GM12878 (cell line): ENCODE measurements at regions not wholly inside any gene's neighbourhood (a gene's known extent, or its start where the extent isn't known, plus 50 kb on each side); places are given as distances from the start of the nearest gene placed in this dataset.

Experiments used
- ATAC-seq: fragments of 200-7000 bp; cut with Tn5 transposase; 3 replicates; pipeline ENCODE4 v1.9.1; 2020; ENCODE audit warnings: mild to moderate bottlenecking, moderate library complexity
- BruUV-seq: library from RNA; stranded (reverse); fragments of 400-500 nt; replicated peaks from 2 replicates; lab custom pipeline; 2021; lab: Mats Ljungman, UMichigan
- CTCF ChIA-PET: fragments of 300-600 bp; sonication (Branson Sonifier 250); formaldehyde crosslinking; extraction: SDS; loops from one replicate; lab custom pipeline; 2021; ENCODE audit warnings: inconsistent platforms; lab: Yijun Ruan, JAX
- POLR2A ChIA-PET: fragments of 350-600 bp; formaldehyde crosslinking; extraction: SDS; loops from one replicate; lab custom pipeline; 2021; ENCODE audit warnings: inconsistent platforms; lab: Charles Lee
- RAD21 ChIA-PET: fragments of 300-600 bp; sonication (Branson Sonifier 250); formaldehyde crosslinking; loops from one replicate; lab custom pipeline; 2023; ENCODE audit warnings: antibody characterized with exemption; ENCODE audit not compliant: unreplicated experiment; lab: Charles Lee
- SMC1A ChIA-PET: fragments of 300-600 bp; sonication (Branson Sonifier 250); formaldehyde crosslinking; loops from one replicate; lab custom pipeline; 2023; ENCODE audit not compliant: unreplicated experiment, uncharacterized antibody; lab: Charles Lee
- DNase-seq: peaks from one replicate; pipeline ENCODE4 v3.0.0-alpha.2; 2011; ENCODE audit warnings: low read depth, low spot score
- FAIRE-seq: peaks from 3 replicates; lab custom pipeline; 2011; peaks lifted over from hg19 to GRCh38; lab: Jason Lieb, UNC
- H2AFZ ChIP-seq: 2 replicates; pipeline ENCODE4 v1.6.0; 2011; ENCODE audit warnings: low read depth, low read length, control low read depth; ENCODE audit not compliant: control insufficient read depth
- H3K27ac ChIP-seq: 2 replicates; pipeline ENCODE4 v1.5.1; 2011; ENCODE audit warnings: control low read depth; ENCODE audit not compliant: control insufficient read depth, insufficient read depth
- H3K27me3 ChIP-seq, 2 experiments: replicated peaks in 1 of 2; 2 replicates each; pipeline versions ENCODE4 v1.6.0 to v1.6.1; 2011; ENCODE audit warnings: low read length in 1 of 2; ENCODE audit not compliant: control insufficient read depth in 2 of 2, insufficient read depth in 2 of 2
- H3K36me3 ChIP-seq, 2 experiments: 2 replicates each; pipeline ENCODE4 v1.5.1; 2011; ENCODE audit warnings: low read length in 1 of 2; ENCODE audit not compliant: control insufficient read depth in 2 of 2, insufficient read depth in 2 of 2
- H3K4me1 ChIP-seq: 2 replicates; pipeline ENCODE4 v1.6.1; 2011; ENCODE audit warnings: mild to moderate bottlenecking, low read length, moderate library complexity, mixed read lengths; ENCODE audit not compliant: control insufficient read depth, insufficient read depth
- H3K4me2 ChIP-seq: 2 replicates; pipeline ENCODE4 v1.6.0; 2011; ENCODE audit warnings: control low read depth; ENCODE audit not compliant: control insufficient read depth, insufficient read depth
- H3K4me3 ChIP-seq: fragments of 200-600 bp; sonication (generic); 2 replicates; pipeline ENCODE4 v1.5.1; 2016
- H3K79me2 ChIP-seq: 2 replicates; pipeline ENCODE4 v1.6.0; 2011; ENCODE audit warnings: low read length; ENCODE audit not compliant: control insufficient read depth, insufficient read depth
- H3K9ac ChIP-seq: 2 replicates; pipeline ENCODE4 v1.8.0; 2011; ENCODE audit warnings: low read length, control low read depth, mixed read lengths; ENCODE audit not compliant: control insufficient read depth, insufficient read depth
- H3K9me3 ChIP-seq: replicated peaks from 3 replicates; pipeline ENCODE4 v1.5.1; 2011; ENCODE audit warnings: mild to moderate bottlenecking, low read length; ENCODE audit not compliant: control insufficient read depth, insufficient read depth
- H4K20me1 ChIP-seq: 2 replicates; pipeline ENCODE4 v1.6.0; 2011; ENCODE audit not compliant: control insufficient read depth, insufficient read depth
- CREM ChIP-seq: IDR thresholded peaks from 2 replicates; pipeline ENCODE4 v1.6.1; 2014; ENCODE audit warnings: antibody characterized with exemption, low read depth
- KDM1A ChIP-seq: fragments of 200-600 bp; sonication (generic); IDR thresholded peaks from 2 replicates; pipeline ENCODE4 v1.6.1; 2016; ENCODE audit warnings: borderline replicate concordance
- KLF5 ChIP-seq: fragments of 450-650 bp; IDR thresholded peaks from 2 replicates; pipeline ENCODE4 v1.6.1; 2014; ENCODE audit warnings: mild to moderate bottlenecking; ENCODE audit not compliant: partially characterized antibody
- MAX ChIP-seq: IDR thresholded peaks from 2 replicates; pipeline ENCODE4 v1.6.1; 2012; ENCODE audit warnings: low read depth, low read length, improper control_type of control experiment
- MLLT1 ChIP-seq: fragments of 450-650 bp; IDR thresholded peaks from 2 replicates; pipeline ENCODE4 v1.6.1; 2016; ENCODE audit warnings: mild to moderate bottlenecking
- MYB ChIP-seq: fragments of 150-350 bp; IDR thresholded peaks from 2 replicates; pipeline ENCODE4 v1.6.1; 2014; ENCODE audit warnings: mild to moderate bottlenecking, low read depth, low read length, borderline replicate concordance
- NFXL1 ChIP-seq: fragments of 450-650 bp; IDR thresholded peaks from 2 replicates; pipeline ENCODE4 v1.6.1; 2017; ENCODE audit warnings: antibody characterized with exemption, mild to moderate bottlenecking, borderline replicate concordance
- PRDM15 ChIP-seq: fragments of 450-650 bp; formaldehyde crosslinking; IDR thresholded peaks from 2 replicates; pipeline ENCODE4 v1.4.0; 2020; ENCODE audit warnings: mild to moderate bottlenecking, moderate library complexity
- SMC3 ChIP-seq: IDR thresholded peaks from 2 replicates; pipeline ENCODE4 v1.6.1; 2011; ENCODE audit warnings: low read length, improper control_type of control experiment, borderline replicate concordance
- STAT1 ChIP-seq: fragments of 450-650 bp; conservative IDR thresholded peaks from 2 replicates; pipeline ENCODE4 v1.6.1; 2014; ENCODE audit warnings: antibody characterized with exemption, mild to moderate bottlenecking
- SUZ12 ChIP-seq: fragments of 200-600 bp; sonication (generic); IDR thresholded peaks from one replicate; pipeline ENCODE4 v1.6.1; 2018; ENCODE audit warnings: antibody characterized with exemption, mild to moderate bottlenecking; ENCODE audit not compliant: unreplicated experiment
- TARDBP ChIP-seq: IDR thresholded peaks from 2 replicates; pipeline ENCODE4 v1.6.1; 2016; ENCODE audit warnings: borderline replicate concordance
- TCF12 ChIP-seq: IDR thresholded peaks from 2 replicates; pipeline ENCODE4 v1.6.1; 2011; ENCODE audit warnings: low read depth, mild to moderate bottlenecking, low read length
- WGBS: methylation state at CpG from one replicate; pipeline ENCODE4 v1.1.6; 2016; ENCODE audit warnings: low lambda C conversion rate; ENCODE audit not compliant: insufficient replicate concordance, insufficient coverage; ENCODE audit errors: missing lambda C conversion rate; 5-methylcytosine and 5-hydroxymethylcytosine counted together
- in situ Hi-C: fragments of 300-500 bp; cut with MboI; formaldehyde crosslinking; loops from 9 replicates; pipeline ENCODE4 v1.14.3; 2018; ENCODE audit warnings: mixed read lengths
- intact Hi-C: fragments of 100-400 bp; cut with micrococcal nuclease; formaldehyde crosslinking; loops from one replicate; pipeline ENCODE4 v1.14.2; 2022; ENCODE audit not compliant: unreplicated experiment

GRCh38 chr4:185880571-185880970 lies 68.6 kb upstream of the SORBS2 start (continued):
- TF ChIP-seq PRDM15 (CRISPR knock-in tag) = no peak
- TF ChIP-seq NFXL1 = no peak

GRCh38 chr4:185881430-185881829 lies 69.4 kb upstream of the SORBS2 start:
- Histone ChIP-seq H3K79me2 (no peaks in the 10 kb centered on the region), H2AFZ (no peak overlapping the region), H3K4me1 (no peaks in the 10 kb centered on the region), H3K9ac (no peak overlapping the region), H3K9me3 (no peaks in the 10 kb centered on the region; the same call in 2 of the 3 replicates), H3K27me3 (no peaks in the 10 kb centered on the region)
- WGBS = 63% methylated on average over 3 of the region's 3 CpGs
- POLR2A ChIA-PET = no interaction called here
- TF ChIP-seq SMC3 = no peak
- no peak for TF ChIP-seq TARDBP
- no peak for TF ChIP-seq MLLT1
- TF ChIP-seq MAX = no peak
- TF ChIP-seq STAT1 = no peak
- no peak for TF ChIP-seq MYB
- TF ChIP-seq SUZ12 = no peak
- TF ChIP-seq TCF12 = no peak
- no peak for TF ChIP-seq KLF5
- no peak for TF ChIP-seq KDM1A
- no peak for TF ChIP-seq CREM
- TF ChIP-seq, all 136 proteins: peak for 0
- H3K4me3 ChIP-seq = no peak overlapping the region
- RAD21 ChIA-PET = no interaction called here
- intact Hi-C loops = no loop called here
- H3K27ac ChIP-seq = no peak overlapping the region
- FAIRE-seq = no peak
- ATAC-seq = no peak
- no peaks in the 10 kb centered on the region for H3K36me3 ChIP-seq
- H4K20me1 ChIP-seq = no peaks in the 10 kb centered on the region
- BruUV-seq = no TSS peak
- CTCF ChIA-PET = no interaction called here
- in situ Hi-C loops = no loop called here
- H3K4me2 ChIP-seq = no peak overlapping the region
- SMC1A ChIA-PET = no interaction called here
- DNase-seq = no peak
